Activated T-cell treated with anti-CD3 and anti-CD28 coated beads, Interleukin-2, amount 50 U/mL, for 1 hour (primary cell): ENCODE measurements at regions not wholly inside any gene's neighbourhood (a gene's known extent, or its start where the extent isn't known, plus 50 kb on each side); places are given as distances from the start of the nearest gene placed in this dataset.
"Not testable (repeated sequence)": the region's sequence is repeated elsewhere in the genome, so short reads cannot be mapped to it uniquely, and the experiment has no call there.

Experiments
- DNase-seq: peaks from one replicate; pipeline ENCODE4 v3.0.0-alpha.2; 2020

GRCh38 chr2:72031346-72032110 lies 116.1 kb downstream of the CYP26B1 start:
- no peak for DNase-seq

GRCh38 chr2:72028996-72029395 lies 118.7 kb downstream of the CYP26B1 start:
- no peak for DNase-seq

- no peak for DNase-seq
These were observed 119.2 kb downstream of the CYP26B1 start for GRCh38 chr2:72028351-72028995.

DNA sequence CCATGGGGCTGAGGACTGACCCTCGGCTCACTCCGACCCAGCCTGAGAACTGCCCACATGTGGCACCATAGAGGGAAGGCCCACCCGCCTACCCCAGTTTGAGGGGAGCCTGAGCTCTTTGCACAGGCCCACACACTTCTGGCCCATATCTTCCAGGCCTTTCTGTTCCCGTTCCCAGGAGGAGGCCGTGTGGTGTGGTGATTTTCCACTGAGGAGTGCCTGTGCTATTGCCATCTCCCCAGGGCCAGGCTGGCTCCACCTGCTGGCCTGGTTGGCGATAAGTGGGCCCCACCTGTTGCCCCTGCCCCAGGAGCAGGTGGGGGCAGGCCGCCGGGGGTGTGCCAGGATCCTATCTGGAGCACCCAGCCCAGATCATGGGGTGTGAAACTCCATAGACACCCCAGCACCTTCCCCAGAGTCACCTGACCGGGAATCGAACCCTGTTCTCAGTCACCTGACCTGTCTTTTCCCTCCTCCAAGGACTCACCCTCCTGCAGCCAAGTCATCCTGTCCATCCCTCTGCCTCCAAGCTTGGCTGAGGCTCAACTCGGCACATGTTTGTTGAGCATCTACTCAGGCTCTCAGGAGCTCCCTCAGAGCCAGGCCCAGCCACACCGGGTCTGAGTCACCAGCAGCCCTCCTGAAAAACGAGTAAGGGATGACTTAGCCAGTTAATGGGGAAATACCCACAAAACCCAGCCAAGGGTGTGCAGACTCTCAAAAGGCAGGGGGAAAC lies 120.1 kb downstream of the CYP26B1 start:
- DNase-seq = no peak

DNA sequence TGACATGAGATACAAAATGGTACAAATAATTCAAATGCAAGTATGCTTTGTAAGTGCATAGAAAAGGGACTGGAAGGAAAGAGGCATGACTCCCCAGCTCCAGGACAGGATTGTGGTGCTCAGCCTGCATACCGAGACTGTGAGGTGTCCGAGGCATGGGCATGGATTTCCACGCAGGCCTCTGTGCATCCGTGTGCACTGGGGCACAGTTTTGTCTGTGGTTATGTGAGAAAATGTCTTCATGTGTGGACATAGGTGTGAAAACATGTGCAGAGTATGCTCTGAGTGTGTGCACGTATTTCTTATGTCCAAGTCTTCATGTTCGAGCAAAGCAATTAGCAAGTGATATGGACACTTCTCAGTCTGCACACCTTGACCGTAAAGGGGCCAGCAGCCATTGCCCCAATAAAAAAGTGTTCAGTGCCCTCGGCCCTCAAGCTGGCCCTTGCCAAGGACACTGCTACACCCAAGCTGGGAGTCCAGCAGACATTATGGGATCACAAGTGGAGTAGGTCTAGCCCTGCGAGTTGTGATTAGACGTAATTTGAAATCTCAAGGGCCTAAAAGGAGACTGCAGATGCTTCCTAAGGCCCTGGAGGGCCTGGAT lies 120.7 kb downstream of the CYP26B1 start:
- DNase-seq = no peak

DNA sequence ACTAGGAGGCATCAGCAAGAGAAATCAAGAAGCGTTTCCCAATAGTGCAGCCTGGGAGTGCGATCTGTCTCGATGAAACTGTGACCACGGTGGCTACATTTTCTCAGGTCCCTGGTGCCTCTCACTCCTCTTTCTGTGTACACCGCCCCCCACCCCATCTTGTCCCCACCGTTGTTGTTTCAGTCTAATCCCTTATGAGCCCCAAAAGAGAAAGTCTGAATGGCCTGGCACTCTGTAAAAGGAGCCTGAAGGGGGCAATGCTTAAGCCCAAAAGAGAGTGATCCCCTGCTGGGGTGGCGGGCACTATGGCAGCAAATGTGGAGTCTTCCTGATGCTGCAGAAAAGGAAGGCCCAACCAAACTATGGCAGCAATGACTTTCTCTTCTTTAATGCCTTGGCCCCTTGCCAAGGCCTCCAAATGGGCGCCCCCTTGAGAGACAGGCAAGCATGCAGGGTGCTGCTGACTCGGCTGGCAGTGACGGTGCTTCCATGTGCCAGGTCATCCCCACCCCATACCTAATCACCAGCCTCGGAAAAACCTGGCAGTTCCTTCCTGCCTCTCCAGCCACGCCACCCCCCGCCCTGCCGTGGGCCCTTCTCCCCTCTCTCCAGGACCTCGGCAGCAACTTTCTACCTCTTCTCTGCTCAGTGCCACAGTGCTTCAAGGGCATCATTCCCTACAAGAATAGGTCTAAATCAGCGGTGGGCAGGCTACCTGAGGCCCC lies 123.0 kb downstream of the CYP26B1 start:
- DNase-seq = no peak

DNA sequence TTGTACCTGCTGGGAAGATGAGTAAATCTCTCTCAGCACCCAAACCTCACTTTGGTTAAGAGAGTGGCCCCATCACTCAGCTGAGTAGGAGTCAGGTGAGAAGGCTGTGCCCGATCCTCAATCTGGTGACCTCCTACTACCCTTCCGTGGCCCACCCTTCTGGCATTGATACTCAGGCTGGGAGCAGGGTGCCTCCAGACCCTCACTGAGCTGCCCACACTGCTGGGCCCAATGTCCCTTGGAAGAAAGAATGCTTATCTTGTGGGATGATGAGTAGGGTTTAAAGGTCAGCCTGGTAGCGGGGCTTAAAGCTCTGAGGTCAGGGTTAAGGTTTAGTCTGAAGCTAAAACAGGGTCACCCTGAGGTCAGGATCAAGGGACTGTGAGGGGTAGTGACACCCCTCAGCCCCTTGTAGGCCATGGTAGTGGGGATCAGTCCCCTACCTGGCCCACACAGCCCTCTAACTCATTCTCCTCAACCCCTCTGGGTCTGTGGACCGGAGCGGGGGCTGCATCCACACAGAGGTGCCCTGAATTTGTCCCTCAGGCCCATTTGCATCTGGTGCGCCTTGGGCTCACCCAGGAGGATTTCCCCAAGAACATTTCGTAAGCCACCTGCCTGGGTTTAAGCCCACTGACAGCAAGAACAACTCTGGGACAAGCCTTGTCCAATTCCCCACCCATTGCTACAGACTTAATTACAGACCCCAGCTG lies 123.8 kb downstream of the CYP26B1 start:
- DNase-seq = no peak

GRCh38 chr2:72021371-72021770 lies 126.3 kb downstream of the CYP26B1 start:
- not testable (repeated sequence) for DNase-seq

GRCh38 chr2:72015266-72015665 lies 132.4 kb downstream of the CYP26B1 start:
- DNase-seq = no peak

- DNase-seq = no peak
These were observed 132.8 kb downstream of the CYP26B1 start for GRCh38 chr2:72014831-72015230.

GRCh38 chr2:72013726-72014125 lies 133.9 kb downstream of the CYP26B1 start:
- no peak for DNase-seq

DNA sequence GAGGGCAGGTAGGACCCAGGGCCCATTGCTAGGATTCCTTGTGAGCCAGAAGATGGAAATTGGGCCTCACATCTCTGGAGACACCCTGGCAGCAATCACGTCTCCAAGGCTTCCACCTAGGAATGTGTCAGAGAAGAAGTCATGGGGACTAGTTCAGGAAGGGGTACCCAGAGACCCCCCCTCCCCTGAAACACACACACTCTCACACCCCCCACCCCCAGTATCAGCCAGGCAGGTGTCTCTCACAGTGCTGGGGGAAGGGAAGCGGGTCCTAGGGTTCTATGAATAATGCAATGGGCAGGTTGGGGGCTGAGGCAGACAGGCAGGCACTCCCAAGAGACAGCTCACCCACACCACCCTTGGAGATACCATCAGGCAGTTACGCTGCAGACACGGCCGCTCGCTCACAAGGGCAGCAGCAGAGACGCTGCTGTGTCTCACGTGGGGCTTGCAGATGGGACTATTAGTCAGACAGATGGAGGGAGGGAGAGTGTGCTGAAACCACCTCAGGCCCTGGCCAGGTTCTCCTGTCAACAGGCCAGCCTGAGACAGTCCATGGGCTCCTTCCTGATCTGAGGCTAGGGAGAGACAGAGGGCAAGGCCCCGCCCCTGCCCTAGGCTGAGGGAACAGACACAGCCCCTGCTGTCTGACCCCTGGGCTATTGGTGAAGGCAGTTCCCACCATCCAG lies 134.6 kb downstream of the CYP26B1 start:
- DNase-seq = no peak

- DNase-seq = no peak
These were observed 135.9 kb downstream of the CYP26B1 start for GRCh38 chr2:72011791-72012190.

DNA sequence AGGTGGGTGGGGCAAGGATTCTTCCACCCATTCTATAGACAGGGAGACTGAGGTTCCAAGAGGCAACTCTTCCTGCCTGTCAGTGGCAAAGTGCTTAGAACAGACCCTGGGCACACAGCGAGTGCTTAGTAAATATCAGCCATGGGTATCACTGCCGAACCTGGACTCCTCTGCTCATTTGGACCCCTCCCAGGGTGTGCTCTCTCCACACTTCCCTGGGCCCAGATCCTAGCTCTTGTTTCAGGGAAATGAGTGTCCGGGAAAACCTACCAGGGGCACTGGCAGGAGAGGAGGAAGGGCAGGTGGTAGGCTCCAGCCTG lies 136.3 kb downstream of the CYP26B1 start:
- DNase-seq = no peak

- no peak for DNase-seq
These were observed 136.9 kb downstream of the CYP26B1 start for GRCh38 chr2:72010647-72011369.

GRCh38 chr2:72008608-72009007 lies 139.1 kb downstream of the CYP26B1 start:
- DNase-seq = no peak

GRCh38 chr2:72007402-72007801 lies 140.3 kb downstream of the CYP26B1 start:
- no peak for DNase-seq

- DNase-seq = no peak
These were observed 141.4 kb downstream of the CYP26B1 start for GRCh38 chr2:72006188-72006736.

- no peak for DNase-seq
These were observed 142.7 kb downstream of the CYP26B1 start for GRCh38 chr2:72004976-72005375.

DNA sequence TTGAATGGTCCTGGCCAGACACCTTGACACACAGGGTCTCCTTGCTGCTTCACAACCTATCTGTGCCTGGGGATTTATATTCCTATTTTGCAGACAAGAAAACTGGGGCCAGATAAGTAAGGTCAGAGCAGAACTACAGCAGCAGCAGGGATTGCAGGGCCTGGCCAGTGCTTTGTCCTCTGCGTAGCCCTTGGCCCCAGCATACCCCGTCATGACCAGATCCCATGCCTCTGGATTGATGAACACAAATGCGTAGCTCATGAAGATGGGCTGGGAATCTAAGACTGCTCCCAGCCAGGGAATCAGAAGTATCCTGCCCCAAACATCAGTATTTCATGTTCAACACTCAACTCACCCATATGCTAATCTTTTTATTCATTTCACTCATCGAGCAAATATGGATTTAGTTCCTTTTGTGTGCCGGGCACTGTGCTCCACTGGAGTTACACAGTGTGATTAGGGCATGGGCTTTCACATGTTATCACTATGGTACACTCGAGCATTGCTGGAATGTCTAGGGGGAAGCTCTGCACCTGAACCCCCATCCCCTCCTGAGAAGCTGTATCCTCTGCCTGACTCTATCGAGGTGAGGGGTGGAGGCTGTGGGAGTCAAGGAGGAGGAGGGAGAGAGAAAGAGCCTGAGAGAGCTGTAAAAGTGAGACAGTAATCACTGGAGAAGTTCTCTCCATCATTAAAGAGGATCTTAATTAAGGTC lies 143.3 kb downstream of the CYP26B1 start:
- DNase-seq = no peak
